Endodermal cell (in vitro differentiated cells): ENCODE measurements at regions not wholly inside any gene's neighbourhood (a gene's known extent, or its start where the extent isn't known, plus 50 kb on each side); places are given as distances from the start of the nearest gene placed in this dataset.

Experiments used
- DNase-seq: peaks from one replicate; pipeline ENCODE4 v3.0.0-alpha.2; 2017
- H3K27ac ChIP-seq: 2 replicates; pipeline ENCODE4 v1.5.1; 2013; ENCODE audit warnings: mild to moderate bottlenecking, low read depth, low read length, moderate library complexity
- H3K27me3 ChIP-seq: 2 replicates; pipeline ENCODE4 v1.6.1; 2013; ENCODE audit warnings: mild to moderate bottlenecking, low read length, moderate library complexity; ENCODE audit not compliant: insufficient read depth, control insufficient read depth, poor library complexity, severe bottlenecking
- H3K36me3 ChIP-seq: 2 replicates; pipeline ENCODE4 v1.7.0; 2013; ENCODE audit warnings: mild to moderate bottlenecking, low read length, moderate library complexity; ENCODE audit not compliant: control insufficient read depth, insufficient read depth
- H3K4me1 ChIP-seq: one replicate; pipeline ENCODE4 v1.7.0; 2013; ENCODE audit warnings: low read length; ENCODE audit not compliant: control insufficient read depth, insufficient read depth
- H3K4me3 ChIP-seq: 2 replicates; pipeline ENCODE4 v1.5.1; 2013; ENCODE audit warnings: mild to moderate bottlenecking, low read length, moderate library complexity
- H3K9ac ChIP-seq: 2 replicates; pipeline ENCODE4 v1.6.1; 2013; ENCODE audit warnings: mild to moderate bottlenecking, low read length, moderate library complexity; ENCODE audit not compliant: poor library complexity, severe bottlenecking; ENCODE audit errors: extremely low read depth
- H3K9me3 ChIP-seq: 2 replicates; pipeline ENCODE4 v1.6.1; 2013; ENCODE audit warnings: mild to moderate bottlenecking, low read length, moderate library complexity; ENCODE audit not compliant: control insufficient read depth
- H3K27ac Mint-ChIP-seq: 2 replicates; pipeline ENCODE4 v1.8.0; 2020; ENCODE audit warnings: mixed read lengths
- H3K27me3 Mint-ChIP-seq: 2 replicates; pipeline ENCODE4 v1.8.0; 2021; ENCODE audit warnings: mild to moderate bottlenecking, mixed read lengths; ENCODE audit not compliant: insufficient read depth
- H3K36me3 Mint-ChIP-seq: 2 replicates; pipeline ENCODE4 v1.8.0; 2020; ENCODE audit warnings: low read depth, mixed read lengths
- H3K4me1 Mint-ChIP-seq: 2 replicates; pipeline ENCODE4 v1.8.0; 2020; ENCODE audit warnings: mixed read lengths
- H3K4me3 Mint-ChIP-seq: 2 replicates; pipeline ENCODE4 v1.8.0; 2020; ENCODE audit warnings: mild to moderate bottlenecking, moderate library complexity, mixed read lengths
- H3K9me3 Mint-ChIP-seq: 2 replicates; pipeline ENCODE4 v1.8.0; 2020; ENCODE audit warnings: mild to moderate bottlenecking, mixed read lengths
- WGBS, 2 experiments: methylation state at CpG; one replicate each; pipeline versions ENCODE4 v1.1.5 to v1.1.7; 2013; ENCODE audit warnings: missing lambda C conversion rate in 2 of 2, mixed read lengths in 1 of 2; ENCODE audit not compliant: insufficient coverage in 1 of 2, insufficient read length in 1 of 2; 5-methylcytosine and 5-hydroxymethylcytosine counted together
- TF ChIP-seq, protein P1 (sequence below): fragments of 200-600 bp; sonication (generic); conservative IDR thresholded peaks from 2 replicates; pipeline ENCODE4 v1.5.0; 2021; ENCODE audit warnings: antibody characterized with exemption, mild to moderate bottlenecking

DNA sequence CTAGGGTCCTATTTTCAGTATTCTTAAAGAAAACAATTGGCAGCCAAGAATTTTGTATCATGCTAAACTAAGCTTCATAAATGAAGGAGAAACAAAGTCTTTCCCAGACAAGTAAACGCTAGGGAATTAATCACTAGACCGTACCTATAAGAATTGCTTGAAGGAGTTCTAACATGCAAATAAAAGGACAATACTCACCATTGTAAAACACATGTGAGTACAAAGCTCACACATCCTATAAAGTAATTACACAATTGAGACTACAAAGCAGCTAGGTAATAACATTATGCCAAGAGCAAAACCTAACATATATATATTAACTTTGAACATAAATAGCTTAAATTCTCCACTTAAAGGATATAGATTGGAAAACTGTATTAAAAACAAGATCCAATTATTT lies 147.4 kb downstream of the FAM83B start:
- Mint-ChIP-seq H3K4me1 (no peaks in the 10 kb centered on the region), H3K27me3 (no peaks in the 10 kb centered on the region), H3K27ac (no peak overlapping the region), H3K36me3 (no peaks in the 10 kb centered on the region), H3K4me3 (no peak overlapping the region), H3K9me3 (no peaks in the 10 kb centered on the region)
- Histone ChIP-seq H3K36me3 (no peaks in the 10 kb centered on the region), H3K27me3 (no peaks in the 10 kb centered on the region), H3K9ac (no peak overlapping the region), H3K4me1 (no peaks in the 10 kb centered on the region), H3K4me3 (no peak overlapping the region), H3K9me3 (peaks cover 9% of the 10 kb centered on the region), H3K27ac (no peak overlapping the region)
- DNase-seq: no peak
- 94 to 100% methylated on average over 1 to 2 of the region's 2 CpGs for WGBS, 2 experiments
- TF ChIP-seq, protein P1, sequence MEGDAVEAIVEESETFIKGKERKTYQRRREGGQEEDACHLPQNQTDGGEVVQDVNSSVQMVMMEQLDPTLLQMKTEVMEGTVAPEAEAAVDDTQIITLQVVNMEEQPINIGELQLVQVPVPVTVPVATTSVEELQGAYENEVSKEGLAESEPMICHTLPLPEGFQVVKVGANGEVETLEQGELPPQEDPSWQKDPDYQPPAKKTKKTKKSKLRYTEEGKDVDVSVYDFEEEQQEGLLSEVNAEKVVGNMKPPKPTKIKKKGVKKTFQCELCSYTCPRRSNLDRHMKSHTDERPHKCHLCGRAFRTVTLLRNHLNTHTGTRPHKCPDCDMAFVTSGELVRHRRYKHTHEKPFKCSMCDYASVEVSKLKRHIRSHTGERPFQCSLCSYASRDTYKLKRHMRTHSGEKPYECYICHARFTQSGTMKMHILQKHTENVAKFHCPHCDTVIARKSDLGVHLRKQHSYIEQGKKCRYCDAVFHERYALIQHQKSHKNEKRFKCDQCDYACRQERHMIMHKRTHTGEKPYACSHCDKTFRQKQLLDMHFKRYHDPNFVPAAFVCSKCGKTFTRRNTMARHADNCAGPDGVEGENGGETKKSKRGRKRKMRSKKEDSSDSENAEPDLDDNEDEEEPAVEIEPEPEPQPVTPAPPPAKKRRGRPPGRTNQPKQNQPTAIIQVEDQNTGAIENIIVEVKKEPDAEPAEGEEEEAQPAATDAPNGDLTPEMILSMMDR: no peak

DNA sequence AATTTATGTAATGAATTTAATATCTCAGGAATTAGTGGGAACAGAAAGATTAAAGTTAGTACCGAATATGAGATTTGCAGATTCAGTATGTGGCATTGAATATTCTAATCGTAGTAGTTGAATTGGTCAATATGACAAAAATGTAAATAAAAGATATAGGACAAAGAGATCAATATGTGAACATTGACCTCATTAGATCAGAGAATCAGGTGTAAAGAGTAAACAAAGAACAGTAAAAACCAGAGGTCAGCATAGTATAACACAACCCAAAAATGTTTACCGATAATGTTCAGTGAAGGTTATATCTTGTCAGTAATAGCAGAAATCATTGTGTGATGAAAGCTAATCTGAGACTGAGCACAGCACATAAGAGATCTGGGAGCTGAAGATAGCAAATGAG lies 152.0 kb downstream of the FAM83B start:
- H3K36me3 Mint-ChIP-seq: no peaks in the 10 kb centered on the region
- H3K27me3 ChIP-seq: no peaks in the 10 kb centered on the region
- TF ChIP-seq, protein P1: no peak
- no peak for DNase-seq
- no peak overlapping the region for H3K27ac Mint-ChIP-seq
- H3K9me3 ChIP-seq: peaks cover 2% of the 10 kb centered on the region
- H3K27ac ChIP-seq: no peak overlapping the region
- no peak overlapping the region for H3K4me3 Mint-ChIP-seq
- no peaks in the 10 kb centered on the region for H3K36me3 ChIP-seq
- H3K4me3 ChIP-seq: no peak overlapping the region
- H3K4me1 ChIP-seq: no peaks in the 10 kb centered on the region
- H3K27me3 Mint-ChIP-seq: no peaks in the 10 kb centered on the region
- WGBS, 2 experiments: 98% methylated on average over 3 of the region's 3 CpGs
- no peaks in the 10 kb centered on the region for H3K9me3 Mint-ChIP-seq
- peaks cover 2% of the 10 kb centered on the region for H3K4me1 Mint-ChIP-seq
- no peak overlapping the region for H3K9ac ChIP-seq

DNA sequence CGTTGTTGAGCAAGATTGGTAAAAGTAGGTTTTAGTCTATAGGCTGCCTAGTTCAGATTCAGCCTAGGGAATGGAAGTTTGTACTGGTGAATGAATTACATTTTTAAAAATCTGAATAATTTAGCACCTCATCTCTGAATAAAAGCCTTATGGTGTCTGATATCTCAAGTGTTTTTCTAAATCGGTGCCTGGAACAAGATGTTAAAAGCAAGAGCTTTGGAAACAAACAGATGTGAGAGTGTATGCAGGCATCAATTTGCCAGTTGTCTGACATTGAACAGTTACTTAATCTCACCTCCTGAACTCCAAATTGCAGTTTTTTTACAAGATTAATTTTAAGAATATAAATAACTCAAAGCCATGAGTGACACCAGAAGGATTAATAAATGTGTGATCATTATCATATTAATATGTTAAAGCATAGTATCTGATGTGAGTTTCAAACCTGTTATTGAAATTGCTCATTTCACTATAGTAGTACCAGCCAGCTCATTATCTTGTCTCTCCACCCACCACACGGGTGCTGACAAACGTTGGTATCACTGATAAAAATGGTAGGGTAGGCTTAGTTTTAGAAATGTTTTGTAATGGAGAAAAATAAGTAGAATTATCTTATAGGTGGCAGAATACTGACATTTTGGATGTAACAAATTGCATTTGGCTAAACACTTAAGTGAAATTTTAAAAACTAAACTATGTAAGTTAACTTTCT lies 157.3 kb downstream of the FAM83B start:
- Mint-ChIP-seq H3K36me3 (no peaks in the 10 kb centered on the region), H3K4me1 (peaks cover 2% of the 10 kb centered on the region), H3K27ac (no peak overlapping the region), H3K27me3 (no peaks in the 10 kb centered on the region), H3K9me3 (no peaks in the 10 kb centered on the region), H3K4me3 (no peak overlapping the region)
- H3K36me3 ChIP-seq: no peaks in the 10 kb centered on the region
- no peaks in the 10 kb centered on the region for H3K4me1 ChIP-seq
- no peak overlapping the region for H3K9ac ChIP-seq
- H3K27ac ChIP-seq: no peak overlapping the region
- no peak for DNase-seq
- H3K27me3 ChIP-seq: no peaks in the 10 kb centered on the region
- H3K9me3 ChIP-seq: no peaks in the 10 kb centered on the region
- 89 to 100% methylated on average over 1 to 4 of the region's 4 CpGs for WGBS, 2 experiments
- no peak overlapping the region for H3K4me3 ChIP-seq
- TF ChIP-seq, protein P1: no peak
